PC-9 (cell line): ENCODE measurements at regions not wholly inside any gene's neighbourhood (a gene's known extent, or its start where the extent isn't known, plus 50 kb on each side); places are given as distances from the start of the nearest gene placed in this dataset.
A peak's percentile ranks its signal among the peaks of the same experiment; 100 is the strongest.

Experiments
- BruUV-seq: library from RNA; stranded (reverse); fragments of 400-500 nt; replicated peaks from 2 replicates; lab custom pipeline; 2021; lab: Mats Ljungman, UMichigan
- CTCF ChIA-PET: fragments of 300-600 bp; sonication (Branson Sonifier 250); formaldehyde crosslinking; loops from one replicate; lab custom pipeline; 2022; ENCODE audit warnings: antibody characterized with exemption; lab: Charles Lee
- POLR2A ChIA-PET: fragments of 300-600 bp; sonication (Branson Sonifier 250); formaldehyde crosslinking; loops from one replicate; lab custom pipeline; 2022; ENCODE audit warnings: antibody characterized with exemption; ENCODE audit not compliant: unreplicated experiment; lab: Charles Lee
- DNase-seq, 2 experiments: peaks; one replicate each; pipeline versions ENCODE4 v3.0.0 to v3.0.0-alpha.2; 2015 to 2022; ENCODE audit warnings: mixed read lengths in 1 of 2
- H2AFZ ChIP-seq: fragments of 200-600 bp; sonication (generic); 2 replicates; pipeline ENCODE4 v1.8.1; 2017; ENCODE audit warnings: antibody characterized with exemption
- H3F3A ChIP-seq: fragments of 200-600 bp; sonication (generic); 2 replicates; pipeline ENCODE4 v1.8.1; 2017; ENCODE audit warnings: antibody characterized with exemption, mild to moderate bottlenecking, low read depth; ENCODE audit not compliant: insufficient read depth
- H3K27ac ChIP-seq: fragments of 200-600 bp; sonication (generic); 2 replicates; pipeline ENCODE4 v1.6.1; 2016; ENCODE audit warnings: mixed run types
- H3K27me3 ChIP-seq: fragments of 200-600 bp; sonication (generic); 2 replicates; pipeline ENCODE4 v1.6.1; 2016; ENCODE audit warnings: low read depth, mixed run types; ENCODE audit not compliant: insufficient read depth
- H3K36me3 ChIP-seq: fragments of 200-600 bp; sonication (generic); 2 replicates; pipeline ENCODE4 v1.6.1; 2016; ENCODE audit warnings: low read depth, mixed run types
- H3K4me1 ChIP-seq: fragments of 200-600 bp; sonication (generic); replicated peaks from 2 replicates; pipeline ENCODE4 v1.6.1; 2016; ENCODE audit warnings: mixed run types; ENCODE audit not compliant: insufficient read depth
- H3K4me2 ChIP-seq: fragments of 200-600 bp; sonication (generic); 2 replicates; pipeline ENCODE4 v1.6.1; 2017; ENCODE audit warnings: mixed run types
- H3K4me3 ChIP-seq: fragments of 200-600 bp; sonication (generic); 2 replicates; pipeline ENCODE4 v1.6.1; 2016; ENCODE audit warnings: mixed run types
- H3K79me2 ChIP-seq: fragments of 200-600 bp; sonication (generic); 2 replicates; pipeline ENCODE4 v1.6.1; 2017; ENCODE audit warnings: low read depth, mixed run types
- H3K9me2 ChIP-seq: fragments of 200-600 bp; sonication (generic); 2 replicates; pipeline ENCODE4 v1.8.1; 2017; ENCODE audit warnings: mild to moderate bottlenecking; ENCODE audit not compliant: insufficient read depth
- H3K9me3 ChIP-seq: fragments of 200-600 bp; sonication (generic); 2 replicates; pipeline ENCODE4 v1.8.1; 2016; ENCODE audit warnings: low read depth; ENCODE audit not compliant: insufficient read depth
- H4K20me1 ChIP-seq: fragments of 200-600 bp; sonication (generic); 2 replicates; pipeline ENCODE4 v1.8.1; 2017; ENCODE audit not compliant: insufficient read depth
- CTCF ChIP-seq: fragments of 200-600 bp; sonication (generic); conservative IDR thresholded peaks from 2 replicates; pipeline ENCODE4 v1.6.1; 2017; ENCODE audit warnings: mixed run types, antibody characterized with exemption, mild to moderate bottlenecking, moderate library complexity
- EZH2 ChIP-seq: fragments of 200-600 bp; sonication (generic); IDR thresholded peaks from 2 replicates; pipeline ENCODE4 v1.8.0; 2017; ENCODE audit warnings: antibody characterized with exemption, low read depth
- intact Hi-C: fragments of 100-400 bp; cut with micrococcal nuclease; formaldehyde crosslinking; loops from one replicate; pipeline ENCODE4 v1.10.0; 2022; ENCODE audit not compliant: unreplicated experiment

GRCh38 chr1:245079021-245079609 is 75.7 kb upstream of the KIF26B start:
- H3F3A ChIP-seq = no peaks in the 10 kb centered on the region
- no peaks in the 10 kb centered on the region for H3K9me3 ChIP-seq
- no peak overlapping the region for H3K4me2 ChIP-seq
- no peaks in the 10 kb centered on the region for H3K4me1 ChIP-seq
- POLR2A ChIA-PET = no interaction called here
- no peaks in the 10 kb centered on the region for H3K36me3 ChIP-seq
- BruUV-seq = no TSS peak
- H3K79me2 ChIP-seq = no peaks in the 10 kb centered on the region
- H3K27me3 ChIP-seq = peaks cover 16% of the 10 kb centered on the region; the same call in 1 of the 2 replicates
- H4K20me1 ChIP-seq = no peaks in the 10 kb centered on the region
- TF ChIP-seq CTCF (peak; percentile 87), EZH2 (no peak)
- intact Hi-C loops = loop anchor here (1.0 to 10.0 kb wide), 3 partner anchors 74 to 1366 kb away; no protein-coding TSS in a partner anchor
- H3K4me3 ChIP-seq = no peak overlapping the region
- no peak overlapping the region for H2AFZ ChIP-seq
- no peaks in the 10 kb centered on the region for H3K9me2 ChIP-seq
- no peak overlapping the region for H3K27ac ChIP-seq
- CTCF ChIA-PET = no interaction called here
- DNase-seq = peak in 1 of 2 experiments; percentile 44

- Histone ChIP-seq H3K4me3 (no peak overlapping the region), H3K9me2 (no peaks in the 10 kb centered on the region), H3F3A (no peaks in the 10 kb centered on the region), H3K27ac (no peak overlapping the region), H3K27me3 (peaks cover 17% of the 10 kb centered on the region), H2AFZ (no peak overlapping the region), H3K36me3 (no peaks in the 10 kb centered on the region), H3K4me1 (no peaks in the 10 kb centered on the region), H3K79me2 (no peaks in the 10 kb centered on the region), H3K4me2 (no peak overlapping the region), H4K20me1 (no peaks in the 10 kb centered on the region), H3K9me3 (0 out of 2 replicates have a peak, but pooled peaks cover 3% of the 10 kb centered on the region)
- intact Hi-C loops = loop anchor here (10.0 kb wide), 1 partner anchor 1370 kb away; no protein-coding TSS in a partner anchor
- ChIA-PET CTCF (no interaction called here), POLR2A (no interaction called here)
- no peak for DNase-seq
- TF ChIP-seq CTCF (no peak), EZH2 (no peak)
- no TSS peak for BruUV-seq
Measured at GRCh38 chr1:245074898-245075297, 79.9 kb upstream of the KIF26B start.

GRCh38 chr1:245074232-245074747 is 80.5 kb upstream of the KIF26B start:
- no peak overlapping the region for H3K4me2 ChIP-seq
- CTCF ChIA-PET = no interaction called here

More at GRCh38 chr1:245074232-245074747, 80.5 kb upstream of the KIF26B start:
- H4K20me1 ChIP-seq = no peaks in the 10 kb centered on the region
- intact Hi-C loops = loop anchor here (10.0 kb wide), 1 partner anchor 1371 kb away; no protein-coding TSS in a partner anchor
- no peak overlapping the region for H3K27ac ChIP-seq
- no peaks in the 10 kb centered on the region for H3K79me2 ChIP-seq
- no TSS peak for BruUV-seq
- peaks cover 15% of the 10 kb centered on the region for H3K27me3 ChIP-seq
- no peak overlapping the region for H3K4me3 ChIP-seq
- no peaks in the 10 kb centered on the region for H3K36me3 ChIP-seq
- H3K4me1 ChIP-seq = no peaks in the 10 kb centered on the region
- no peak overlapping the region for H2AFZ ChIP-seq
- TF ChIP-seq CTCF (no peak), EZH2 (no peak)
- DNase-seq = no peak
- no peaks in the 10 kb centered on the region for H3K9me2 ChIP-seq
- POLR2A ChIA-PET = no interaction called here
- no peaks in the 10 kb centered on the region for H3F3A ChIP-seq
- H3K9me3 ChIP-seq = 0 out of 2 replicates have a peak, but pooled peaks cover 3% of the 10 kb centered on the region
